Hypothalamus (tissue), 51 donors: ENCODE measurements at regions not wholly inside any gene's neighbourhood (a gene's known extent, or its start where the extent isn't known, plus 50 kb on each side); places are given as distances from the start of the nearest gene placed in this dataset.

ENCODE experiments used
- DNase-seq, 51 donors: peaks; one replicate each; lab custom pipeline; 2025; lab: John Stamatoyannopoulos, UW

DNA sequence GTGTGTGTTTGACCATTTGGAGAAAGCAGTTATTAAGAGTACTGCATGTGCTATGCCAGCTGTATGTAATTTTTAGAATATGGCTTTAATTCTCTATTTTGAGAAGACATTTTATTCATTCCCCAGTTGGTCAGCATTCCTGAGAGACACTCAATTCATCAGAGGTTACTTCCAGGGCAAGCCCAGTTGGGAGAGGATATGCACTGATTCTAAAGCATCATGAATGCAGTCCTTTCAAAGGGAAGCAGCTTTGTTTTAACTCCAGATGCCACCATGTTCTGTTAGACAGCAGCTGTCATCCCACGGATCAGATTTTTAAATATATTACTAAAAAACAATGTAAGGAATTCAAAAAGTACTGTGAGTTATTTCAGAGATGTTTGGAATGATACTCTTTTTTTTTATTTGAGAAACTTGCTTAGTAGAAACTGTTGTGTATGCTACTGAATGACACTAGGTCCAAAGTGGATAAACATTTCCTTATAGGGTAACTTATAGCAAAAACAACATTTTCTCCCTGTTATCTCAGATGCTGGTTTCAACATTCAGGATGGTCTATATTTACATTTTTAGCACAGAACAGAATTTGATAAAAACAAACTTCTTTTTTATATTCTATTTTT is 149.5 kb upstream of the B3GALT2 start:
- DNase-seq: no peak

DNA sequence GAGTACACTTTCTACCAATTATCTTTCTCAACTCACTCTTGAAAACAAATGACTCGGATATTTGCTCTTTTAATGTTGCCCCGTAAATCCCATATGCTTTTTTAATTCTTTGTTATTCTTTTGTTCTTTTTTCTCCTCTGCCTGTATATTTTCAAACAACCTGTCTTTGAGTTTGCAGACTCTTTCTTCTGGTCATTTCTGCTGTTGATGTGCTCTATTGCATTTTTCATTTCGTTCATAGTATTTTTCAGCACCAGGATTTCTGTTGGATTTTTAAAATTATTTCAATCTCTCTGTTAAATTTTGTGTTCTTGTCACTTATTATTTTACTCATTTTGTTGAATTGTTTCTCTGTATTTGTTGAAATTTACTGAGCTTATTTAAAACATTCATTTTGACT is 146.8 kb upstream of the B3GALT2 start:
- no peak for DNase-seq

DNA sequence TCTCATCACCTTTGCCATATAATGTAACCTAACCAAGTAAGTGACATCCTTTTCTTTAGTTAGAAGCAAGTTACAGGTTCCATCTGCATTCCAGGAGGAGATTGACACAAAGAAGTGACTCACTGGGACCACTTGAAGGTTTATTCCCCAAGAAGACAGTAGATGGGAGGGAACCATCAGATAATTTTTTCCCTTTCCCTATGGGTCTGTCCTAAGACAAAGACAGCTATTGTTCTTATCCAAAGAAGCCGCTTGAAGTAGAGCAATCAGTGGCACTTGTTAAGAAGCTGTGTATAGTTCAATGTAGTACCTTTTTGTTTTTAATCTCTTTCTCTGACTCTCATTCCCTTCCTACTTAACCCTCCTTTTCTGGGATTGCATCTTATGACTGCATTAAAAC is 139.9 kb upstream of the B3GALT2 start:
- no peak for DNase-seq

DNA sequence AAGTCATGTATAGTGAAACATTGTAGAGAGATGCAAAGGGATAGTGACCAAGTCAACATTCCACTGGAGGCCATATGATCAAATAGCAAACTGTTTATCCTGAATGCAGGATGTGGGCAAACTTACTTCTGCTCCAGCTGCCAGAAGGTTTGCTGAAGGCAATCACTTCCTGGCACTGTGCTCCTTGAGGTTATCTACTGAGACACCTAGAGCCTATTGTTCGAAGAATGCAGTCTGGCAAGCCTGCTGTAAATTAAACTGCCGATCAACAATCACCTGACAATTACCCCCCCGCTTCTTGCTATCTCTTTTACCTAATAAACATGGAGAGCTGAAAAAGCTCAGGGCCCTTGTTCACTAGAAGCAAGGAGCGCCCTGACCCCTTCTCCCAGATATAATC is 139.4 kb upstream of the B3GALT2 start:
- DNase-seq: no peak

DNA sequence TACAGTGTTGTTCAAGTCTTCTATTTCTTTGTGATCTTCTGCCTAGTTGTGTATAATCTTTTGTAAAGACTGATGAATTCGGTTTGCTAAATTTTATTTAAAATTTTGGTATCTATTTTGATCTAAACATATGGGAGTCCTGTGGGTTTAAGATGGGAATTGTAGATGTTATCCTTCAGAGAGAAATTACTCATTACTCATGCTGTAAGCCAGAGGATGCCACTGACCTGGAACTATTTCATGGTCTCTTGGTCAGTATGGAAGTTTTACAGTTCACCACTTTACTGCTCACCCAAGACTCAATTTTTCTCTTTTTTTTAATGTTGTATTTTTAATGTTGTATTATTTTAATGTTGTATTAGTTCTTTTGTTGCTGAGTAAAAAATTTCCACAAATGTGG is 138.6 kb upstream of the B3GALT2 start:
- no peak for DNase-seq

DNA sequence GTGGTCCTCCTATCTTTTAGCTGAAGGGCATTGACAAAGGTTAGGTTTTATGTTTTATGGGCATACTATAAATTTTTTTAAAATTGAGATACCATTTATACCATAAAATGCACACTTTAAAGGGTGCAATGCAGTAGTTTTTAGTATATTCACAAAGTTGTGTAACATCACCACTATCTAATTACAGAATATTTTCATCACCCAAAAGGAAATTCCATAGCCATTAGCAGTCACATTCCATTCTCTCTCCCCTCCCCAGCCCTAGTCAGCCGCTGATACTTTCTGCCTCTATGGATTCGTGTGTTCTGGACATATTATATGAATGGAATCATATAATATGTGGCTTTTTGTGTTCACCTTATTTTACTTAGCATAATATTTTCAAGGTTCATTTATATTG is 135.8 kb upstream of the B3GALT2 start:
- no peak for DNase-seq

DNA sequence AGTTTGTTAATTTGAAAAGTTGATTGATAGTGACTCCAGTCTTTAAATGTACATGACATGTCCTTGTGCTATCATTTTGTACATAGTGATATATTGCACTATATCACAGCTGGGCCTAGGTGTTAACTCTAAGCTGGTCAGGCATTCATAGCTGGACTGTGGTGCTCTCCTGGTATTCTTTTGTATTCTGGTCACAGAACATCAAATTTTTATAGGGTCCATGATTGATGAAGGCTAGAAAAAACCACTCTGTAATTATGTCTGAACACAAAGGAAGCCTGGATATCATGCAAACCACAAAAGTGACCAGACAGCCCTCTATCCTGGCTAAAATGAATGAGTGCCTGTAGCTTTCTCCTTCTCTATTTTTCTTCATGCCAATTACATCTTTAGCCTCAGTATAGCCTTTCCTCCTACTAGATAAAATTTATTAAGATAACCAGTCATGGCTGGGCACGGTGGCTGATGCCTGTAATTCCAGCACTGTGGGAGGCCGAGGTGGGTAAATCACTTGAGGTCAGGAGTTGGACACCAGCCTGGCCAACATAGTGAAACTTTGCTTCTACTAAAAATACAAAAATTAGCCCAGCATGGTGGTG is 134.9 kb upstream of the B3GALT2 start:
- DNase-seq: no peak

DNA sequence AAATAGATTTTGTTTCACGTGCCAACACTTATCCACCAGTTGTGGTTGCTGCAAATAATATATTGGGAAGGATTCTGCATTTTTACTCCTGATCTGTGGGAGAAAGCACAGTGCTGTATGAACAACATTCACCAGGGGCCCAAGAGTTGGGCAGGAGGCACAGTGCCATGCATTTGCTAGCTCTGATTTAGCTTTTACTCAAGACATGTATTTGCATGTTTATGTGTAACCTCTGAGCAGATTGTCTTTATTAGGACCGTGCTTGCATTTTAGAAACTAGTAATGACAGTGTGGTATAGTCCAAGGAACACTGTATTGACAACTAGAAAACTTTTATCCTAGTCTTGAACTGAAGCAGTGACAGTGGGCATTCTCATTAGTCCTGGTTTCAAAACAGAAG is 133.9 kb upstream of the B3GALT2 start:
- DNase-seq: no peak

DNA sequence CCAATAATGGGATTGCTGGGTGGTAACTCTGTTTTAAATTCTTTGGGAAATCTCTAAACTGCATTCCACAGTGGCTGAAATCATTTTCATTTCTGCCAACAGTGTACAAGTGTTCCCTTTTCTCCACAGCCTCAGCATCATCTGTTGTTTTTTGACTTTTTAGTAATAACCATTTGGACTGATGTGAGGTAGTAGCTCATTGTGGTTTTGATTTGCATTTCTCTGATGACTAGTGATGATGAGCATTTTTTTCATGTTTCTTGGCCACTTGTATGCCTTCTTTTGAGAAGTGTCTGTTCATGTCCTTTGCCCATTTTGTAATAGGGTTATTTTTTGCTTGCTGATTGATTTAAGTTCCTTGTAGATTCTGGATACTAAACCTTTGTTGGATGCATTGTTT is 131.9 kb upstream of the B3GALT2 start:
- no peak for DNase-seq

DNA sequence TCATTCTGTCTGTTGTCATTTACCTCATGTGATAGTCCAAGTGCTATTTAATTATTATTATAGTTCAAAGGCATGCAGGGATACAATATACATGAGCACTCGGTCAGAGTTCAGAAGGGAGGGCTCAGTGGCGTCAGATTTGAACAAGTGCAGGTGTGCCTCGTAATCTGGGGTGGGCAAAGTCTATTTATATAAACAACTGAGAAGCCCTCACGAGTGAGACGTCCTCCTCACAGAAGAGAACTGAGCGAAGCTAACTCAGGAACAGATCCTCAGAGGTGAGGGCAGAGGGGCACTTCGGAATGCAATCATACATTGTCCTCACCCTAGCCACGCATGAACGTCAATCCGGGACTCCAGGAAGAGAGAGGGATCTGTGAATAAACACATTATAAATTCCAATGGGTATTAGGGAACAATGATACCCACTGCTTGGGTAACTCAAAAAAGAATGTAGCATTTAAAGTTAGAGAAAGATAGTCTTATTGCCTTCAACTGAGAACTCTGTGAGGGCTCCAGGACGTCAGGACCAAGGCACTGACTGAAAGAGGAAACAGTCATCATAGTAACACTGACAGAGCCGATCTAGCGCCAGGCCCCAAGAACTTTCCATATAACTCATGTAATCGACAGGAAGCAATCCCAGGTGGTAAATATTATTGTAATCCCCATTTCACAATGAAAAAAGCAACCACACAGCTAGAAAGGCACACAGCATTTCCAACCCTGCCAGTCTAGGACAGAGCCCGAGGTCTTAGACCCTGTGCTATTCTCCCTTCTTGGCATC is 127.1 kb upstream of the B3GALT2 start:
- no peak for DNase-seq

DNA sequence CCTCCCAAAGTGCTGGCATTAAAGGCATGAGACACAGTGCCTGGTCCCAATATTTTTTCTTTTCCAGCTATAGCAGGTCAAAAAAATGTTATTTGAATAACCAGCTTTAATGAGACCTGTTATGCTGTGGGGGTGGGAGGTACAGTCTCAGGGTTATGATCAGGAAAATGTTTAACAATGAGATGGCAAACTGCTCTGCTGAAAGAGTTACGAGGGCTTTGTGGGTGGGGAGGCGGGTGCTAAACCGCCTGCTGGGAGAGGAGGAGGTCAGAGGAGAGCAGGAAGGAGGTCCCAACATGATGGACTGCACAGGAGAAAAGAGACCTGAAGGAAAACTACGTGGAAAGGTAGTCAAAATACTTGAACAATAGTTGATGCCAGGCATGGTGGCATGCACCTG is 126.0 kb upstream of the B3GALT2 start:
- no peak for DNase-seq

DNA sequence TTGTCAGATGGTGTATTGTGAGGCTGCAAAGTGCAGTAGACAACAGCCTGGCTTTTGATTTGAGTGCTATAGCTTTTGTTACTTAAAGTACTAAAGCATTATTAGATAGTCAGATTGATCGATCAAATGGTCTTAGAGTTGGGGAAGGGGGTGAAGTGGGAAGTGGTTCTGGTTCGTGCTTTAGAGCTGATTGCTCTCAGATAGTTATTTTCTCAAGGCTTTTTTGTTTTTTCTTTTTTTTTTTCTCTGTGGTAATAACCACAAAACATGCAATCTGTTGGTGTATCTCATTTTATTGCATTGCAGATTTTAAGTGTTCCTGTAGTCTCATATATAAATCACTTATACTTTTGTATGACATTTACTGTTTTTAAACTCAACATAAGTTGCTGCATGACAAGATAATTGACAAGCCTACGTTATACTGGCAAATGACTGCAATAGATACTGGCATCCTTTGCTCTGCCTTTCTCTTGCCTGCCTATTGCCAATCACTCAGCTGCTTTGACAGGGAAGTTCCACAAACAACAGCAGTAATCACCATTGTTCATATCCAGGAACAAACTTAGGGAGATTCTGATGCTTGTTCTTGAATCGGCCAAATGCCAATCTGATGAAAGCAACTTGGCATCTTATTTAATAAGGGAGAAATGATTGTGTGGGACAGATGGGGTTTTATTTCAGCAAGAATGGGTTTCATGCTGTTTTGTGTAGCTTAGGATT is 125.0 kb upstream of the B3GALT2 start:
- no peak for DNase-seq

DNA sequence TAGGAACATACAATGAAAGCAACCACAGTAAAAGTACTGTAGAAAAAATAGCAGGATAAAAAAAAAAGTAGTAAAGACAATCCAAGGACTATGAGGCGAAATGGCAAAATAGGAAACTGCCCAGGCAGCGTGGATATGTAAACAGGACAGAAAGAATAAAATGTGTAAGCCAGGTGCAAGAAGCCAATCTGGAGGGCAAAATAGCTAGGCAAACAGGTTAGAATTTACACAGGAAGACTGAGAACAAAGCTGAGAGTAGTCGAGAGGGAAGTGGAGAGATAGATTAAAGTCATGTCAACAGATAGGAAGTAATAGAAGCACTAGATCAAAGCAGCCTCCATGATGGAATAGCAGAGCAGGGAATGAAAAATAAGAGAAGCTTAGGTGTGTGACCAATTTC is 124.2 kb upstream of the B3GALT2 start:
- DNase-seq: no peak

DNA sequence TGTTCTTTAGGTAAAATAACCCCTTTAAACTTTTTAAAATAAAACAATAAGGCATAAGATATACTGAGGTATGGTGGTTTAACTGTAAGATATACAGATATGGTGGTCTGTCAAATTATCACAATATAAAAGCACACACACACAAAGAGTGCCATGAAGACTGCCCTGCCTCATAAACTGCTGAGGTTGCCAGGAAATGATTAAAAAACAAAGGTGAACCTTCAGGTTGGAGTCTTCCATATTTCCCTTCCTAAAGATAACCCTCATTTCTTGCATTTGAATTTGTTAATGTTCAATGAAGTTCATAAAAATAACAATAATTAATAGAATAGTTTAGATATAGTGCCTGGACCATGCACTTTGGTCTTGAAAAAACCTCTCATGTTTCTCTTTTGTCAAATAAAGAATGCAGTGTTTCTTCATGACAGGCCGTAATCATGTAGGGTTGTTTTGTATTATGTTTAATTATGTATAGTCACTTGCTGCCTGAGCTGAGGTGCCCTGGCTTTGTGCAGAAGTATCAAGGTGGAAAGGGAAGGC is 123.6 kb upstream of the B3GALT2 start:
- DNase-seq: no peak

DNA sequence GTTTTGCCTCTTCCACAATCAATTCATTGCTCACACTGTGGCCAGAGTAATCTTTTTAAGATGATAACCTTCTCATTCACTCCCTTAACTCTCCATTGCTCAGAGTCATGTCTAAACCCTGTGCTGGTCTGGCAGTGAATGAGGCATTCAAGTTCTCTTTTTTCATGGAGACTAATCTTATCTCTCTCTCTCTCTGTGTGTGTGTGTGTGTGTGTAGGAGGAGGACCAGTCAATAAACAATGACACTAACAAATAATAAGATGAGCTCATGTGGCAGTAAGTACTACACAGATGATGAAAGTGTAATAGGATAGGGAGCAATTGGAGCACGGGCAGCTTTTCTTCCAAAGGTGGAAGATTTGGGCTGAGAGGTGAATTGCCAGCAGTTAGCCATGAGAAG is 122.0 kb upstream of the B3GALT2 start:
- DNase-seq: no peak

DNA sequence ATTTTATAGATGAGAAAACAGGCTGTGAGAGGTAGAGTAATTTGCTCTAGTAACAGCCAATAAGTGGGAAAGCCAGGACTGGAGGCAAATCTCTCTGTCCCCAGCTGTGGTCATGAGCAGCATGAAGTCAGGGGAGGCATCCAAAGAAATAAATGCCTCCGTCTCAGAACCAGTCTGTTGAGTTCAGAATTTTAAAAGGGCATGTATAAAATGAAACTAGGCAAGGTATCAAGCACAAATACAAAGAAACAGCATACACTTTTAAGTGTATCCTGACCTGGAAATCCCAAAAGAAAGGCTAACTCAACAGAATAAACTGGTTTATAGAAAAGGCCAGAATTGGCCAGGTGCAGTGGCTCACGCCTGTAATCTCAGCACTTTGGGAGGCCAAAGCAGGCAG is 120.0 kb upstream of the B3GALT2 start:
- no peak for DNase-seq
